Lower leg skin (tissue), 4 donors: ENCODE measurements at regions not wholly inside any gene's neighbourhood (a gene's known extent, or its start where the extent isn't known, plus 50 kb on each side); places are given as distances from the start of the nearest gene placed in this dataset.

Source experiments
- DNase-seq, 2 donors: peaks; one replicate each; pipeline ENCODE4 v3.0.0-alpha.2; 2019; ENCODE audit warnings: low spot score in 2 of 2
- H3K4me3 ChIP-seq: fragments of 200-600 bp; sonication (generic); 2 replicates; pipeline ENCODE4 v1.5.1; 2017; ENCODE audit warnings: mild to moderate bottlenecking, low read depth; ENCODE audit not compliant: poor library complexity, severe bottlenecking
- CTCF ChIP-seq, 3 donors: fragments of 450-650 bp; IDR thresholded peaks; one replicate each; pipeline ENCODE4 v1.5.1; 2016; ENCODE audit warnings: antibody characterized with exemption in 3 of 3, mild to moderate bottlenecking in 3 of 3, moderate library complexity in 2 of 3
- POLR2A ChIP-seq, 2 donors: fragments of 450-650 bp; IDR thresholded peaks; one replicate each; pipeline ENCODE4 v1.6.1; 2016 to 2017; ENCODE audit warnings: antibody characterized with exemption in 2 of 2, mild to moderate bottlenecking in 1 of 2, moderate library complexity in 1 of 2
- WGBS, 2 donors: methylation state at CpG; one replicate each; pipeline ENCODE4 v1.1.5; 2018; 5-methylcytosine and 5-hydroxymethylcytosine counted together
- intact Hi-C: fragments of 100-400 bp; cut with DNase I; formaldehyde crosslinking; loops from one replicate; pipeline ENCODE4 v1.15.0; 2023; ENCODE audit warnings: low total_unique reads

GRCh38 chr1:239735111-239735510, 348.7 kb downstream of the CHRM3 start:
- intact Hi-C loops = no loop called here
- no peak for DNase-seq
- H3K4me3 ChIP-seq = no peak overlapping the region
- TF ChIP-seq POLR2A (IDR thresholded peaks at IDR 0.05) (no peak), CTCF (IDR thresholded peaks at IDR 0.05) (no peak)
- WGBS, 2 donors = 14 to 20% methylated on average over 2 of the region's 2 CpGs

- DNase-seq = no peak
- 62 to 65% methylated on average over 2 of the region's 2 CpGs for WGBS, 2 donors
- intact Hi-C loops = no loop called here
- no peak overlapping the region for H3K4me3 ChIP-seq
- TF ChIP-seq CTCF (IDR thresholded peaks at IDR 0.05) = no peak
- no peak for TF ChIP-seq POLR2A (IDR thresholded peaks at IDR 0.05)
Observed at GRCh38 chr1:239736479-239736878, 350.1 kb downstream of the CHRM3 start.

GRCh38 chr1:239739375-239739774, 352.3 kb upstream of the FMN2 start:
- WGBS, 2 donors = 81 to 88% methylated on average over 2 of the region's 2 CpGs
- DNase-seq = no peak
- no peak for TF ChIP-seq CTCF (IDR thresholded peaks at IDR 0.05)
- H3K4me3 ChIP-seq = no peak overlapping the region
- intact Hi-C loops = no loop called here

GRCh38 chr1:239739919-239740318, 351.8 kb upstream of the FMN2 start:
- 70% methylated on average over 2 of the region's 2 CpGs for WGBS, 2 donors
- intact Hi-C loops = no loop called here
- no peak overlapping the region for H3K4me3 ChIP-seq
- no peak for DNase-seq
- TF ChIP-seq CTCF (IDR thresholded peaks at IDR 0.05) = no peak
- TF ChIP-seq POLR2A (IDR thresholded peaks at IDR 0.05) = no peak

GRCh38 chr1:239742416-239743109, 349.1 kb upstream of the FMN2 start:
- no peak for DNase-seq
- no peak for TF ChIP-seq CTCF (IDR thresholded peaks at IDR 0.05)
- no peak for TF ChIP-seq POLR2A (IDR thresholded peaks at IDR 0.05)
- intact Hi-C loops = no loop called here
- 50 to 56% methylated on average over 6 of the region's 6 CpGs for WGBS, 2 donors
- no peak overlapping the region for H3K4me3 ChIP-seq

- TF ChIP-seq CTCF (IDR thresholded peaks at IDR 0.05) = no peak
- TF ChIP-seq POLR2A (IDR thresholded peaks at IDR 0.05) = no peak
- H3K4me3 ChIP-seq = no peak overlapping the region
- DNase-seq = no peak
- intact Hi-C loops = no loop called here
- 54 to 57% methylated on average over 3 of the region's 3 CpGs for WGBS, 2 donors
Observed at GRCh38 chr1:239744851-239745250, 346.8 kb upstream of the FMN2 start.
